HCT116 (cell line): ENCODE measurements at regions not wholly inside any gene's neighbourhood (a gene's known extent, or its start where the extent isn't known, plus 50 kb on each side); places are given as distances from the start of the nearest gene placed in this dataset.

Experiments used
- JUND ChIP-seq: IDR thresholded peaks from 2 replicates; pipeline ENCODE4 v1.6.1; 2012
- POLR2A ChIP-seq: IDR thresholded peaks from 2 replicates; pipeline ENCODE4 v1.7.0; 2011; ENCODE audit warnings: borderline replicate concordance; ENCODE audit not compliant: insufficient read depth, insufficient read length; ENCODE audit errors: extremely low read depth
- ZNF274 ChIP-seq: fragments of 200-500 bp; sonication (Bioruptor generic); IDR thresholded peaks from 2 replicates; pipeline ENCODE4 v1.6.1; 2014; ENCODE audit warnings: mild to moderate bottlenecking, low read depth, low read length, inconsistent platforms
- TF ChIP-seq, protein P1 (sequence below), 3 experiments: fragments of 200-600 bp in 1 of 3; sonication (generic) in 1 of 3; IDR thresholded peaks in 2 of 3; conservative IDR thresholded peaks in 1 of 3; 2 replicates each; pipeline ENCODE4 v1.5.1; 2012 to 2017; ENCODE audit warnings: low read depth in 2 of 3, low read length in 2 of 3, antibody characterized with exemption in 1 of 3, borderline replicate concordance in 1 of 3, control low read depth in 1 of 3, mild to moderate bottlenecking in 1 of 3, mixed read lengths in 1 of 3, mixed run types in 1 of 3, moderate library complexity in 1 of 3; ENCODE audit not compliant: insufficient read depth in 1 of 3
- TF ChIP-seq, protein P2 (sequence below): IDR thresholded peaks from 2 replicates; pipeline ENCODE4 v1.6.1; 2012

DNA sequence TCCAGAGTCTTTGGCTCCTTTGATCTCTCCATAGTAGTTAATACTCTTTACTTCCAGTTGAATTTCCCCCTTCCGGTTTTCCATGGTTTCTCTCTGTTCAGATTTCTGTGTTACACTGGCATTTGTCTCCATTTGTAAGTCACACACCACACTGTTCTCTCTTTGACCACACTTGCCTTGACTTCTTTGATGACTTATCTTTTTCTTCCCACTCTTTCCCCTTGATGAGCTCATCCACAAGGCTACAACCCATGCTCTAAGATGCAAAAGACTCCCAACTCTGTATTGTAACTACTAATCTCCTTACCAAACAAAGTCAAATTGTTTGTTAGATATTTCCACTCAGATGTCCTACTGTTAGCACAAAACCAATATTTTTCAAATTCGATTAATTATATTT, 242.7 kb upstream of the E2F7 start:
- TF ChIP-seq, protein P1, sequence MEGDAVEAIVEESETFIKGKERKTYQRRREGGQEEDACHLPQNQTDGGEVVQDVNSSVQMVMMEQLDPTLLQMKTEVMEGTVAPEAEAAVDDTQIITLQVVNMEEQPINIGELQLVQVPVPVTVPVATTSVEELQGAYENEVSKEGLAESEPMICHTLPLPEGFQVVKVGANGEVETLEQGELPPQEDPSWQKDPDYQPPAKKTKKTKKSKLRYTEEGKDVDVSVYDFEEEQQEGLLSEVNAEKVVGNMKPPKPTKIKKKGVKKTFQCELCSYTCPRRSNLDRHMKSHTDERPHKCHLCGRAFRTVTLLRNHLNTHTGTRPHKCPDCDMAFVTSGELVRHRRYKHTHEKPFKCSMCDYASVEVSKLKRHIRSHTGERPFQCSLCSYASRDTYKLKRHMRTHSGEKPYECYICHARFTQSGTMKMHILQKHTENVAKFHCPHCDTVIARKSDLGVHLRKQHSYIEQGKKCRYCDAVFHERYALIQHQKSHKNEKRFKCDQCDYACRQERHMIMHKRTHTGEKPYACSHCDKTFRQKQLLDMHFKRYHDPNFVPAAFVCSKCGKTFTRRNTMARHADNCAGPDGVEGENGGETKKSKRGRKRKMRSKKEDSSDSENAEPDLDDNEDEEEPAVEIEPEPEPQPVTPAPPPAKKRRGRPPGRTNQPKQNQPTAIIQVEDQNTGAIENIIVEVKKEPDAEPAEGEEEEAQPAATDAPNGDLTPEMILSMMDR (IDR thresholded peaks at IDR 0.05 in 2 of 3, conservative IDR thresholded peaks at IDR 0.05 in 1 of 3; ENCODE audit: borderline replicate concordance in 1 of 3, insufficient read depth in 1 of 3, low read depth in 2 of 3, low read length in 2 of 3), result no peak
- no peak for TF ChIP-seq POLR2A
- TF ChIP-seq JUND, result no peak
- TF ChIP-seq, protein P2, sequence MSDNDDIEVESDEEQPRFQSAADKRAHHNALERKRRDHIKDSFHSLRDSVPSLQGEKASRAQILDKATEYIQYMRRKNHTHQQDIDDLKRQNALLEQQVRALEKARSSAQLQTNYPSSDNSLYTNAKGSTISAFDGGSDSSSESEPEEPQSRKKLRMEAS, result no peak
- TF ChIP-seq ZNF274, result no peak
